ENCODE measurements at regions not wholly inside any gene's neighbourhood (a gene's known extent, or its start where the extent isn't known, plus 50 kb on each side); places are given as distances from the start of the nearest gene placed in this dataset.
"Not testable (repeated sequence)": the region's sequence is repeated elsewhere in the genome, so short reads cannot be mapped to it uniquely, and the experiment has no call there.

DNA sequence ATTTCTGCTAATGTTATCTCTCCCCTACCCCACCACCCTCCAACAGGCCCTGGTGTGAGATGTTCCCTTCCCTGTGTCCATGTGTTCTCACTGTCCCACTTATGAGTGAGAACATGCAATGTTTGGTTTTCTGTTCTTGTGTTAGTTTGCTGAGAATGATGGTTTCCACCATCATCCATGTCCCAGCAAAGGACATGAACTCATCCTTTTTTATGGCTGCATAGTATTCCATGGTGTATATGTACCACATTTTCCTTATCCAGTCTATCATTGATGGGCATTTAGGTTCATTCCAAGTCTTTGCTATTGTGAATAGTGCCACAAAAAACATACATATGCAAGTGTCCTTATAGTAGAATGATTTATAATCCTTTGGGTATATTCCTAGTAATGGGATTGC is 104.5 kb downstream of the ZNF33B start:
- not testable (repeated sequence) for DNase-seq

DNA sequence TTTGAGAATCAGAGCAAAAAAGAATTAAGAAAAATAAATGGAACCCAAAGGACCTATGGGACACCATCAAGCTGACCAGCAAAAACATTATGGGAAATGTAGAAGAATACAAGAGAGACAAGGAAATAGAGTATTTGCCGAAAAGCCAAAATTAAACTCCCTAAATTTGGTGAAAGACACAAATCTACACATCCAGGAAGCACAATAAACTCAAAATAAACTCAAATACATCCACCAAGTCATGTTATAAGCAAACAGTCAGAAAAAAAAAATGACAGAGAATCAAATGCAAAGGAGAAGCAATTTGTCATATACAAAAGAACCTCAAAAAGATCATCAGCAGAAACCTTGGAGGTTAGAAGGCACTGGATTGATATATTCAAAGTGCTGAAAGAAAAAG is 105.4 kb downstream of the ZNF33B start:
- DNase-seq: no peak

DNA sequence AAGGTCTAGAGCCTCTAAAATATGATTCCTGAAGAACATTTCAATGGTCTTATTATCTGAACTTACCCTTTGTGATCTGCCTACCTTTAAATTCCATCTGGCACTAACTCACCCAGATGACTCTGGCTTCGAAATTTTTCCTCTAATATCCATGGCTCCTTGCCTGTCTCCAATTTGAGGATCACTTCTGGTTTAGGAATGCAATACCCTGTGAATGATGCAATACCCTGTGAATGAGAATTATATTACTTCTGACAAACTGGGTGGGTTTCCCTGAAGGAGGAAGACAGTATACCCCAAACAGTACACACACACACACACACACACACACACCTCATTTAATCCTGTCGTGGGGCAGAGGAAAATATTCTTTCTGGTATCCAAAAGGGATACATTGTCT is 115.3 kb downstream of the ZNF33B start:
- DNase-seq: no peak

DNA sequence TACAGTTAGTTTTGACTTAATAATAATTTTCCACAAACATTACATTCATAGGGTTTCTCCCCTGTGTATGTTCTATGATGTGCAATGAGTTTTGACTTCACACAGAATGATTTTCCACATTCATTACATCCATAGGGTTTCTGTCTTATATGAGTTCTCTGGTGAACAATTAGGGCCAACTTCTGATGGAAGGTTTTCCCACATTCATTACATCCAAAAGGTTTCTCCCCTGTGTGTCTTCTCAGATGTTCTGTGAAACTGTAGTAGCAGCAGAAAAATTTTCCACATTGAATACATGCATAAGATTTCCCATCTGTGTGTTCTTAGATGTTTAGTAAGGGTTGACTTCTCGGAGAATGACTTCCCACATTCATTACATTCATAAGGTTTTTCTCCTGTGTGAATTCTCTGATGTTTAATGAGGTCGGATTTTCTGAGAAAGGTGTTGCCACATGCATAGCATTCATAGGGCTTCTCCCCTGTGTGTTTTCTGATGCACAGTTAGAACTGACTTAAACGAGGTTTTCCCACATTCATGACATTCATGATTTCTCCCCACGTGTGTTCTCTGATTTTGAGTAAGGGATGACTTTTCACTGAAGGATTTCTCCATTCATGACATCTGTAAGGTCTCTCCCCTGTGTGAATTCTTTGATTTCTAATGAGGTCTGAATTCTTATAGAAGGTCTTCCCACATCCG is 118.5 kb downstream of the ZNF33B start:
- DNase-seq: no peak

DNA sequence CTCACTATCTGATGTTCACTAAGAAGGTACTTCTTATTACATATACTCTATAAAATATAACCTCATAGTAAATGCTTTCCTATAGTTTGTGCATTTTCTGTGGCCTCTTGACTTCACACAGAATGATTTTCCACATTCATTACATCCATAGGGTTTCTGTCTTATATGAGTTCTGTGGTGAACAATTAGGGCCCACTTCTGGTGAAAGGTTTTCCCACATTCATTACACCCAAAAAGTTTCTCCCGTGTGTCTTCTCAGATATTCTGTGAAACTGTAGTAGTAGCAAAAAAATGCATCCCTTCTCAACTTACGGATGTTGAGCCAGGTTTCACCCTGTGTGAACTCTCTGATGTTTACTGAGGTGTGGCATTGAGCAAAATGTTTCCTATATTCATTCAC is 119.3 kb downstream of the ZNF33B start:
- no peak for DNase-seq

DNA sequence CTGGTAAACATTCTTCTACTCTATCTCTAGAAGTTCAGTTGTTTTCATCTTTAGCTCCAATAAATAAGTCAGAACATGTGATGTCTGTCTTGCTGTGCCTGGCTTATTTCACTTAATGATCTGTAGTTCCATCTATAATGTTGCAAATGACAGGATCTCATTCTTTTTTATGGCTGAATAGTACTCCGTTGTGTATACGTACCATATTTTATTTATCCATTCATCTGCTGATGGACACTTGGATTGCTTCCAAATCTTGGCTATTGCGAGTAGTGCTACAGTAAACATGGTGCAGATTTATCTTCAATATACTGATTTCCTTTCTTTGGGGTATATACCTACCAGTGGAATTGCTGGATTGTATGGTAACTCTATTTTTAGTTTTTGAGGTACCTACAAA is 124.4 kb downstream of the ZNF33B start:
- no peak for DNase-seq

DNA sequence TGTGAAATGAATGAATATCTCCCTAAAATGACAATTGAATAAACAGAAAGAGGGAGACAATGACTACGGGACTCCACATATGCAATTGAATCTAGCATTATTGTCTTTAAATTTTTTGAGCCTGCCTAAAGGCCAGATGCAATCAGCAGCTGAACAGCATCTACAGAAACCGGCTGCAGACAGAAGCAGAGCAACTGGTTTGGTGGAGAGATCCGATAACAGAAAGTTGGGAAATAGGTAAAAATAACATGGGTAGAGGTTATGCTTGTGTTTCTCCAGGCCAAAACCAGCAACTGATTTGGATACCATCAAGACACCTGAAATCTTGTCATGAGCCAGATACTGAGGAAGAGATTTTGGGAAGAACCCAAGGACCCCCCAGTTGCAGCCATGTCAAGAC is 146.6 kb downstream of the ZNF33B start:
- no peak for DNase-seq

DNA sequence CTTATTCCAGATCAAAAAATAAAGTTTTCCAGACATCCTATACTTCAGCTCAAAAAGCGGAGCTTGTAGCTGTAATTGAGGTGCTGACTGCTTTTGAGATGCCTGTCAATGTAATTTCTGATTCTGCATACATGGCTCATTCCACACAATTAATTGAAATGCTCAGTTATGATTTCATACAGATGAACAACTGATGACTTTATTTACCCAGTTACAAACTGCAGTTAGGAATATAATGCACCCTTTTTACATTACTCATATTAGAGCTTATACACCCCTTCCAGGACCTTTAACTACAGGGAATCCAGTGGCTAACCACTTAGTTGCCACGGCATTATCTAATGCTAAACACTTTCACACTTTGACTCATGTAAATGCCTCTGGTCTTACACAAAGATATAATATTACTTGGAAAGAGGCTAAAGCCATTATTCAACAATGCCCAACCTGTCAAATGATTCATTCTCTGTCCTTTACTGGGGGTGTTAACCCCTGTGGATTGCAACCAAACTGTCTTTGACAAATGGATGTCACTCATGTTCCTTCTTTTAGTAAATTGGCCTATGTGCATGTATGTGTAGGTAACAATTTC is 147.3 kb downstream of the ZNF33B start:
- no peak for DNase-seq

DNA sequence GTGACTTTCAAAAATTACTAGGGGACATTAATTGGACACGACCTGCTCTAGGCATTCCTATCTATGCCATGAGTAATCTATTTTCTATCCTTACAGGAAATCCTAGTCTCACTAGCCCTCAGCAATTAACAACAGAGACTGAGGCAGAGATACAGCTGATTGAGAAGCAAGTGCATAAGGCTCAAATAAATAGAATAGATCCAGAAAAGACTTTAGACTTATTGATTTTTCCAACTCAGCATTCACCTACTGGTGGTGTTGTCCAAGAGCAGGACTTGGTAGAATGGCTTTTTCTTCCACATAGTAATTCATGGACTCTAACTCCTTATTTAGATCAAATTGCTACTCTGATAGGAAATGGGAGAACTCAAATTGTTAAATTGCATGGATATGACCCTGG is 148.0 kb downstream of the ZNF33B start:
- DNase-seq: no peak

DNA sequence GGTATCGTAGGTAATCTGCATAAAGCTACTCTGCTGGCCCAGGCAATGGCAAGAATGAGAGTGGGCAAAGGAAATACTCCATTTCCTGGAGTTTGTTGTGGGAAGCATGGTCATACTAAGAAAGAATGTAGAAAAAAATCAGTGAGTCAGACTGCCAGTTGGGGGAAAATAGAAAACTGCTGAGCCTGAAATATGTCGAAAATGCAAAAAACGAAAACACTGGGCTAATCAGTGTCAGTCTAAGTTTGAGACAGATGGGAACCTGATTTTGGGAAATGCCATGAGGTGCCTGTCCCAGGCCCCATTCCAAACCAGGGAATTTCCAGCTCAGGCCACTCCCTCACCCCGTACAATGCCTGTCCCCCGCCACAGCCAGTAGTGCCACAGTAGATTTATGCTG is 150.0 kb downstream of the ZNF33B start:
- no peak for DNase-seq

DNA sequence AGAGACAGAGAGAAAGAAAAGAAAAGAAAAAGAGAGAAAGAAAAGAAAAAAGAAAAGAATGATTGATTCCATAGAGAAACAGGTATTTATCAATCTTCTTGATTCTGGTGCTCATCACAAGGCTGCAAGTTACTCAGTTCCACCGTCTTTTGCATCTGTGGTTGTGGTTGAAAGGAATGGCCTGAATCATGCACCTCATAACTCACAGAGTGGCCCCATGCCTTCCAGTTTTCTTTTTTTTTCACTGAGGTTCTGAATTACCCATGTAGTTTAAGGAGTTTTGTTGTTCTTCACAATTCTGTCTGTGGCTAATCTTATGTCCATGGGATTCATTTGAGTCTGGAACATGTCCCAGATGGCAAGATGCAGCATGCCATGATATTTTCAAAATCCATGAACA is 156.0 kb downstream of the ZNF33B start:
- no peak for DNase-seq

DNA sequence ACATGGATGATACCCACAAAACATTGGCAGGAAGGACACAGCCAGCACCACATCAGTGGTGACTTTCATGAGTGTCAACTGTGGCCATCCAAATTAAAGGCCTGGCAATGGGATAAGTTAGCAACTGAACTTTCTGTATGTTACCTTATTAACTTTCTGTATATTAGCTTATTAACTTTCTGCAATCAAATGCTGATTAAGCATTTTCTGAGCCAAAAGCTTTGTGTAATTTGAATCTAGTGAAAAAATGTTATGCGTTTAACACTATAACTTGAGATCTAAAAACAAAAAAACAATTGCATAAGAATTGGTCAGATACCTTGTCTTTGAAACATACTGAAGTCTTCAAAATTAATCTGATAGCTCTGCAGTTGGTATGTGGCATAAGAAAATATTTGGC is 159.3 kb downstream of the ZNF33B start:
- no peak for DNase-seq

DNA sequence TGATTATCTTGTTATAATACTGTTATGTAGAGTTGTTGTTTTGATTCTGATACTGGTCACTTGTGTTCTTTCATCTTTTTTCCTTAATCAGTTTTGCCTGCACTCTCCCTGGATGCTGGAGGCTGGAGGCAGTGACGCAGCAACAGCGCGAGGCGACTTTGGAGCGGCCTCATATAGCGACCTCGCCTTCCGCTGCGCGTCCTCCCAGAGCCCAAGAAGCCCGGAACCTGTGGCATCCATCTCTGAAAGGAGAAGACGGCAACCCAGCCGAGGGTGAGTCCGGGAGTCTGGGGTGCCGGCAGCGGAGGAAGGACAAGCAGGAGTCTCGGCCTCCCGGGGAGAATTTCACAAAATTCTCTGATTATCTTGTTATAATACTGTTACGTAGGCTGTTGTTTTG is 161.2 kb downstream of the ZNF33B start:
- no peak for DNase-seq

DNA sequence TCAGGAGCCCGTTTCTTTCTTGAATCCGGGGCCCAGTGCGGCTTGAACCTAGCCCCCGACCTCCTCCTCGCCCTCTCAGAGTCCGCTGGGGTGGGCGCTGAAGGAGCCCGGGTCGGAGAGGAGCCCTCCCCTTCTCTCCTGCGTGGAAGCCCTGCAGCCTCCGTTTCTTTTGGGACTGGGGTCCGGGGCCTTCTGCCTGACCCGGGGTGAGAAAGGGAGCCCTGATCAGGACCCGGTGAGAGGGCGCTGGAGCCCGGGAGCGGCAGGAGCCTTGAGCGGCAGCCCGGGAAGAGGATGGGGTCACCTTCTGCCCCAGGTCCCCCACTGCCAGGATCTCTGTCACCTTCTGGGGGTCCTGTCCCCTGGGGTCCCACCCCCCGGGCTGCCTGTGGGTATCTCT is 162.3 kb downstream of the ZNF33B start:
- peak; percentile 0 for DNase-seq

DNA sequence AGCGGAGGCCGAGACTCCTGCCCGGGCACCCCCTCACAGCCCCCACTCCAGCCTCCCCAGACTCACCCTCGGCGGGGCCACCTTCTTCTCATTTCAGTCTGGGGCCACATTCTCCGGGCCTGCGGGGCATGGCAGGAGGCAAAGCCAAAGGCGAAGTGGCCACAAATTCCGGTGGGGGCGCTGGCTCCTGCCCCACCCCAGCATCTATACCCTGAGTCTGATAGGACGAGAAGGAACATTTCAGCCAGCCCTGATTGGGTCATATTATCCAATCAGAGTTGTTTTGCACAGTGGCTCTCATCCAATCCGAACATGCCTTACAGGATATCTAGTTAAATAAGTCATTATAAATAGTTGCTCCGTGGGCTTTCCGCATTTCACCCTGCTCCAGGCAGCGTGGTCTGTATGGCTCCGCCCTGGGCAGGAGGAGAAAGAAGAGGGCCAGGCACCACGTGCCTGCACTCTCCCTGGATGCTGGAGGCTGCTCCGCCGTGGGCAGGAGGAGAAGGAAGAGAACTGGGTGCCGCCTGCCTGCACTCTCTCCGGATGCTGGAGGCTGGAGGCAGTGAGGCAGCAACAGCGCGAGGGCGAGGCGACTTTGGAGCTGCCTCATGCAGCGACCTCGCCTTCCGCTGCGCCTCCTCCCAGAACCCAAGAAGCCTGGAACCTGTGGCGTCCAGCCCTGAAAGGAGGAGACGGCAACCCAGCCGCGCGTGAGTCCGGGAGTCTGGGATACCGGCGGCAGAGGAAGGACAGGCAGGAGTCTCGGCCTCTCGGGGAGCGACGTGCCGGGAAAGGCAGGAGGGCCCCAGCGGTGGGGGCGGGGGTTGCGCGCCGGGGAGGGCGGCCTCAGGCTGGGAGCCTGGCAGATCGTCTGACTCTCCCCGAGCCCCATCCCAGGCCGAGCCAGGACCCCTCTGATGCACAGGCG is 162.9 kb downstream of the ZNF33B start:
- DNase-seq: peak; percentile 1

DNA sequence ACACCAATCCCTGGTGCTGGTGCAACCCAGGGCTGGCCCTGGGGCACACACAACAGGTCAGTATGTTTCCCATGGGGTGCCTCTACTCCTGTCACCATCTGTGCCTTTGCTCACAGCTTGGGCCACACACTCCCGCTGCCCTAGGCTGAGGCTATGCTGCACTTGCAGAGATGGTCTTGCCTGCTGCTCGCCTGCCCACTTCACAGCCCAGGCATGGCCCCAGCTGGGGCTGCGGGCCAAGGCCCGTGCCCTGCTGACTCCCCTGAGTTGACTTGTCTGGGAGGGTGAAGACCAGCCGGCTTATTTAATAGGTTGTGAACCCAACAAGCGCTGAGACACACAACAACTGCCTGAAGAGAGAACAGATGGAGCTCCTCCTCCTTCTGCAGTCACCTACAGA is 184.1 kb downstream of the ZNF33B start:
- DNase-seq: no peak

DNA sequence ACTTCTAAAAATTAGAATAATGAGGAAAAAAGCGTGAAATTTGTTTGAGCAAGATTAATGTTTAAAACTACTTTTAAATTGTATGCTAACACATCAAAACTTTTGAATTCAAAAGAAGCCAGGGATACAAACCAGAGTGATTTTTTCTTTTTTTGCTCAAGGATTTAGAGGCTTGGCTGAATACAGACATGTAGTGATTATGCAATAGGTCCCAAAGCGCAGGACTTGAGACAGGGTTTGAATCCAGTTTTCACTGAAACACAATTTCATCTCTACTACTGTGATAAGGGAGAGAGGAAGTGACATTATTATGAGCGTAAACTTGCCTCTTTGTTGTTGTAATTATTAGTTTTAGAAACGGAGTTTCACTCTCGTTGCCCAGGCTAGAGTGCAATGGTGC is 207.3 kb downstream of the ZNF33B start:
- no peak for DNase-seq

DNA sequence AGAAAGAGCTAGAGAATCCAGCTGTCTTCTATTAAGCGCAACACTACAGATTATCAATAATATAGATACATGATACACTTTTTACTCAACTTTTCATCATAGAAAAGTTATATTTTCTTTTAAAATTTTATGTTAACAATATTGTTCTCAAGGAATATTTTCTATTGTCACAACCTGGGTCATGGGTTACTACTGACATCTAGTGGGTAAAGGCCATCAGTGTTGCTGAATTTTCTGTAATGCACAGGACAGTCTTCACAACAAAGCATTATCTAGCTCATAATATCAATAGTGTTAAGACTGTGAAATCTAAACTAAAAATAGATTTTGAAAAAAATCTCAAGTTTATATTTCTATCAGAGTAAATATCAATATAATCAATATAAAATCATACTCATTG is 209.8 kb downstream of the ZNF33B start:
- DNase-seq: no peak

DNA sequence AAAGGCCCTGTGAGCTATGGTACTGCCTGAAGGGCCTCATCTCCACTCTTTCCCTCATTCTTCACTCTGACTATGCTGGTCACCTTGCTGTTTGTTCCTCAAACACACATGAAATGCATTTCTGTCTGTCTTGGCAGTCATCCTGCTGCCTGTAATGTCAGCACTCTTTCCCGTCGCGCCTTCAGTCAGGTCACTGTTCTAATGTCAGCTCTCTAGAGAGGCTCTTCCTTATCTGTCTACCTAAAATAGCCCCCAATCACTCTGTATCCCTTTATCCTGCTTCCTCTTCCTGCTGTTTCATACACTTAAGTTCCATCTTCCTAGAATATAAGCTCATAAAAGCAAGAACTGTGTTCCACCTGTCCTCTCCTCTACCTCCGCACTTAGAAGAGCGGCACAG is 215.5 kb downstream of the ZNF33B start:
- no peak for DNase-seq

DNA sequence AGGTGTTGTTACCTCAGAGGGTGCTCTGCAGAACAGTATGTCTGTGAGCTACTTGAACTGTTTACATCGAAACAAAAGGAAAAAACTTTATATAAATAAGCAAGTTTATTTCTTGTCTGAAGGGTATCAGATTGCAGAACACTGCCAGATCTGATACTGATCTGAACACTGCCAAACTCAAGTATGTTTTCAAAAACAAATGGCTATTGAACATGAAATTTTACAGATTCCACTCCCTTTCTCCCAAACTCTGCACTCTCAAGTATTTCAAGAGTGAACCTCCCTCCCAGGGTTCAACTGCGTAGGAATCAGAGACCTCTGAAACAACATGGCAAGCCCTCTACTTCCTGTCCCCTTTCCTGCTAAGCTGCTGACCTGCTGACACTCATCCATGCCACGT is 216.6 kb downstream of the ZNF33B start:
- DNase-seq: no peak

DNA sequence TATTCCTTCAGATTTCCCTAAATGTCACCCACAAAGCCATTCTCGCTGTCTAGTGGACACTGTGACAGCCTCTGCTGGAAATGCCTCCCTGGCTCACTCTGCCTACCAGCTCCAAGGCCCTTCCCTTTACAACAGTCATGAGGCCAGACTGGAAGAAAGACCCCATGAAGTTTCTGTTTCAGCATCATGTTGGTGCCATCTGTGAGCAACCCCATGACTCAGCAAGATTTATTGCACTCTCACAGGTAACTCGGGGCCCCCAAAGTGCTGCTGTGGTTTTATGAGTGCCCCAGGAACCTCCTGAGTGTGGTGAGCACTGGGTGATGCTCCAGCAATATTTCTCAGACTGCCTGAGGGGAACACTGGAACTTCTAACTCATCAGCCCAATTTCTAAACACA is 218.6 kb downstream of the ZNF33B start:
- DNase-seq: no peak

DNA sequence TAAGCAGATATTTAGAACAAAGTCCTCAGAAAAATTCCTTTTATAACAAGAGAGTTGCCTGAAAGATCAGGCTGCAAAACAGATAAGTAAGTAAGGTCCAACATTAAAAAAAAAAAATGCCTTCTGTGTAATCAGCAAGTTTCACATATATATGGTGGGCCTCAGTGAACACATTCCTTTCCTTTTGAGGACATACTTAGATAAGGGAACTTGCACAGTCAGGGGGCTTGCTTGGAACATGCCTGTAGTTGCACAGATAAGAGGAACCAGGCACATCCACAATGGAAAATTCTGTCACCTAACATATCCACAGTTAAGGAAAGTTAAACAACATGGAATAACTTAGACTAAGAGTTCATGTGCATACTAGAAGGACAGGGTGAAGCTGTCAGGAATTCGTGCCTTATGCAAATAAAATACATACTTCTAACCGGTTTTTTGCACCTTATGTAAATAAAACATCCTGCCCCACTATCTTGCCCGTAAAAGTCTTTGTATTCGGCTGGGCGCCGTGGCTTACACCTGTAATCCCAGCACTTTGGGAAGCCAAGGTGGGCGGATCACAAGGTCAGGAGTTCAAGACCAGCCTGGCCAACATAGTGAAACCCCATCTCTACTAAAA is 257.3 kb downstream of the ZNF33B start:
- no peak for DNase-seq

DNA sequence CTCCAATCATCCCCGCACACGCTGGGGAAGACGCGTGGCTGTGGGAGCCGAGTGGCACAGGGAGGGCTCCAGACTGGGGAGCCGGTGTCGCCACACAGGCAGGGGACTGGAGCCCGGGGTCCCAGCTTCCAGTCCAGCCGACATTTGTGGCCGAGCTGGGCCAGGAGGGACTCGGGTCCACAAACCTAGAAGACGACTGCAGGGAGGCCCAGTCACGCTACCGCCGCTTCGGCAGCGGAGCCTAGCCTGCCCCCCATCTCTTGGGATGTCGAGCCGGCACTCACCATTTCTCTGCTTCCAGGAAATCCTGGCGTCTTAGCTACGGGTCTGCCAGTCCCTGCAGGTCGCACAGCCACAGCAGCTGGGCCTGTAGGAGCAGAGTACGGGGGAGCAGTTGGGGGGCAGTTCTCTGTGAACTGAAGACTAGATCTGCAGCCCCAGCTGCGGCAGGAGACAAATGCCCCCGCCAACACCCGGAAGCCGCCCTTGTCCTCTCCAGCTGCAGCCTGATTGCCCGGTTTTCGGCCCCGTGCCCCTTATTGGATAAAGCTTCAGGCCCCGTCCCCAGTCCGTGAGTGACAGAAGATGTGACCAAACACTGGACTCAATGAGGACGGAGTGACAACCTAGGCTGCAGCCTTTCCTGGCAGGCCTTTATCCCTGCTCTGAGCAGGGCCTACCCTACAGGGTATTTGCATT is 270.7 kb downstream of the ZNF33B start:
- peak; percentile 89 for DNase-seq
